ENCODE measurements at regions not wholly inside any gene's neighbourhood (a gene's known extent, or its start where the extent isn't known, plus 50 kb on each side); places are given as distances from the start of the nearest gene placed in this dataset.

GRCh38 chr1:199574950-199575349 lies 452.6 kb upstream of the NR5A2 start:
- WGBS (ENCODE audit: insufficient coverage, insufficient replicate concordance, low lambda C conversion rate, missing lambda C conversion rate): 40% methylated on average over 2 of the region's 2 CpGs
- FAIRE-seq: no peak
- Histone ChIP-seq H3K4me3 (no peak overlapping the region), H3K36me3 (ENCODE audit: control insufficient read depth in 2 of 2, insufficient read depth in 2 of 2, low read length in 1 of 2) (no peaks in the 10 kb centered on the region), H4K20me1 (ENCODE audit: control insufficient read depth, insufficient read depth) (no peaks in the 10 kb centered on the region), H3K9ac (ENCODE audit: control insufficient read depth, insufficient read depth, low read length) (no peak overlapping the region), H3K79me2 (ENCODE audit: control insufficient read depth, insufficient read depth, low read length) (no peaks in the 10 kb centered on the region), H3K4me2 (ENCODE audit: control insufficient read depth, insufficient read depth) (no peak overlapping the region), H3K27me3 (replicated peaks in 1 of 2; ENCODE audit: control insufficient read depth in 2 of 2, insufficient read depth in 2 of 2, low read length in 1 of 2) (0 out of 4 replicates have a peak, but pooled peaks cover 0 to 2% of the 10 kb centered on the region in 2 experiments), H3K4me1 (ENCODE audit: control insufficient read depth, insufficient read depth, low read length) (no peaks in the 10 kb centered on the region), H3K9me3 (replicated peaks; ENCODE audit: control insufficient read depth, insufficient read depth, low read length) (no peaks in the 10 kb centered on the region), H3K27ac (ENCODE audit: control insufficient read depth, insufficient read depth) (no peak overlapping the region), H2AFZ (ENCODE audit: control insufficient read depth, low read depth, low read length) (no peak overlapping the region)
- no TSS peak for BruUV-seq (replicated peaks)
- ChIA-PET CTCF (no interaction called here), POLR2A (no interaction called here), SMC1A (ENCODE audit: uncharacterized antibody, unreplicated experiment) (no interaction called here), RAD21 (ENCODE audit: unreplicated experiment) (no interaction called here)
- TF ChIP-seq JUND (IDR thresholded peaks at IDR 0.05; ENCODE audit: low read depth, low read length) (no peak), HDAC2 (IDR thresholded peaks at IDR 0.05) (no peak), SRF (IDR thresholded peaks at IDR 0.05; ENCODE audit: low read depth in 2 of 2, low read length in 2 of 2) (peak; percentile 61 to 86), IKZF2 (IDR thresholded peaks at IDR 0.05) (no peak), PML (IDR thresholded peaks at IDR 0.05; ENCODE audit: low read length) (no peak)
- ATAC-seq: peak; percentile 53
- intact Hi-C loops (cut with micrococcal nuclease; ENCODE audit: unreplicated experiment) (no loop called here), in situ Hi-C loops (cut with MboI) (no loop called here)
- DNase-seq (ENCODE audit: low read depth, low spot score): no peak

GRCh38 chr1:199580300-199580699 lies 447.2 kb upstream of the NR5A2 start:
- H3K36me3 ChIP-seq (ENCODE audit: control insufficient read depth in 2 of 2, insufficient read depth in 2 of 2, low read length in 1 of 2): no peaks in the 10 kb centered on the region
- H3K27ac ChIP-seq (ENCODE audit: control insufficient read depth, insufficient read depth): no peak overlapping the region
- in situ Hi-C loops (cut with MboI) (no loop called here), intact Hi-C loops (cut with micrococcal nuclease; ENCODE audit: unreplicated experiment) (no loop called here)
- ChIA-PET SMC1A (ENCODE audit: uncharacterized antibody, unreplicated experiment) (interaction anchor here (1.7 kb wide), 1 partner anchor 8 kb away, joined by 4 read pairs; no protein-coding TSS in a partner anchor), CTCF (no interaction called here), RAD21 (ENCODE audit: unreplicated experiment) (no interaction called here), POLR2A (no interaction called here)
- FAIRE-seq (no peak), DNase-seq (ENCODE audit: low read depth, low spot score) (no peak), ATAC-seq (no peak)
- 15% methylated on average over 3 of the region's 3 CpGs for WGBS (ENCODE audit: insufficient coverage, insufficient replicate concordance, low lambda C conversion rate, missing lambda C conversion rate)
- H4K20me1 ChIP-seq (ENCODE audit: control insufficient read depth, insufficient read depth): no peaks in the 10 kb centered on the region
- no TSS peak for BruUV-seq (replicated peaks)
- H3K4me2 ChIP-seq (ENCODE audit: control insufficient read depth, insufficient read depth): no peak overlapping the region
- H3K9me3 ChIP-seq (replicated peaks; ENCODE audit: control insufficient read depth, insufficient read depth, low read length): no peaks in the 10 kb centered on the region
- H2AFZ ChIP-seq (ENCODE audit: control insufficient read depth, low read depth, low read length): no peak overlapping the region
- H3K4me1 ChIP-seq (ENCODE audit: control insufficient read depth, insufficient read depth, low read length): no peaks in the 10 kb centered on the region
- no peaks in the 10 kb centered on the region for H3K27me3 ChIP-seq (replicated peaks in 1 of 2; ENCODE audit: control insufficient read depth in 2 of 2, insufficient read depth in 2 of 2, low read length in 1 of 2)
- H3K4me3 ChIP-seq: no peak overlapping the region
- no peaks in the 10 kb centered on the region for H3K79me2 ChIP-seq (ENCODE audit: control insufficient read depth, insufficient read depth, low read length)
- H3K9ac ChIP-seq (ENCODE audit: control insufficient read depth, insufficient read depth, low read length): no peak overlapping the region
- TF ChIP-seq PBX3 (IDR thresholded peaks at IDR 0.05; ENCODE audit: insufficient replicate concordance, low read depth, low read length) (no peak), CREM (IDR thresholded peaks at IDR 0.05; ENCODE audit: low read depth) (no peak), MEF2B (IDR thresholded peaks at IDR 0.05; ENCODE audit: partially characterized antibody, poor library complexity, severe bottlenecking) (no peak), KAT2A (conservative IDR thresholded peaks at IDR 0.05; ENCODE audit: control insufficient read depth, low read depth, low read length) (no peak), NR2C1 (IDR thresholded peaks at IDR 0.05) (no peak), TAF1 (IDR thresholded peaks at IDR 0.05; ENCODE audit: borderline replicate concordance, low read depth, low read length) (no peak), CUX1 (IDR thresholded peaks at IDR 0.05; ENCODE audit: insufficient replicate concordance, low read depth, low read length) (no peak), KDM1A (IDR thresholded peaks at IDR 0.05; ENCODE audit: borderline replicate concordance) (no peak), ATF7 (IDR thresholded peaks at IDR 0.05; ENCODE audit: low read depth) (no peak)
